Endothelial cell (in vitro differentiated cells): ENCODE measurements at regions not wholly inside any gene's neighbourhood (a gene's known extent, or its start where the extent isn't known, plus 50 kb on each side); places are given as distances from the start of the nearest gene placed in this dataset.
"Not testable (repeated sequence)": the region's sequence is repeated elsewhere in the genome, so short reads cannot be mapped to it uniquely, and the experiment has no call there.

Experiments
- DNase-seq: peaks from one replicate; pipeline ENCODE4 v3.0.0; 2021; ENCODE audit warnings: low spot score
- H3K27ac Mint-ChIP-seq: one replicate; pipeline ENCODE4 v1.8.0; 2021; ENCODE audit warnings: mixed read lengths, inconsistent platforms; ENCODE audit not compliant: unreplicated experiment
- H3K27me3 Mint-ChIP-seq: one replicate; pipeline ENCODE4 v1.8.0; 2021; ENCODE audit warnings: mild to moderate bottlenecking, moderate library complexity, mixed read lengths, inconsistent platforms; ENCODE audit not compliant: unreplicated experiment
- H3K36me3 Mint-ChIP-seq: one replicate; pipeline ENCODE4 v1.8.0; 2021; ENCODE audit warnings: mild to moderate bottlenecking, low read depth, mixed read lengths, inconsistent platforms; ENCODE audit not compliant: unreplicated experiment
- H3K4me1 Mint-ChIP-seq: one replicate; pipeline ENCODE4 v1.8.0; 2021; ENCODE audit warnings: mild to moderate bottlenecking, mixed read lengths, inconsistent platforms; ENCODE audit not compliant: unreplicated experiment
- H3K4me3 Mint-ChIP-seq: one replicate; pipeline ENCODE4 v1.8.0; 2021; ENCODE audit warnings: mild to moderate bottlenecking, mixed read lengths, inconsistent platforms; ENCODE audit not compliant: unreplicated experiment
- H3K9me3 Mint-ChIP-seq: one replicate; pipeline ENCODE4 v1.8.0; 2021; ENCODE audit warnings: mixed read lengths, inconsistent platforms; ENCODE audit not compliant: unreplicated experiment
- TF ChIP-seq, protein P1 (sequence below): fragments of 200-600 bp; sonication (generic); IDR thresholded peaks from one replicate; pipeline ENCODE4 v1.5.0; 2021; ENCODE audit warnings: antibody characterized with exemption; ENCODE audit not compliant: unreplicated experiment

- H3K36me3 Mint-ChIP-seq = no peaks in the 10 kb centered on the region
- TF ChIP-seq, protein P1, sequence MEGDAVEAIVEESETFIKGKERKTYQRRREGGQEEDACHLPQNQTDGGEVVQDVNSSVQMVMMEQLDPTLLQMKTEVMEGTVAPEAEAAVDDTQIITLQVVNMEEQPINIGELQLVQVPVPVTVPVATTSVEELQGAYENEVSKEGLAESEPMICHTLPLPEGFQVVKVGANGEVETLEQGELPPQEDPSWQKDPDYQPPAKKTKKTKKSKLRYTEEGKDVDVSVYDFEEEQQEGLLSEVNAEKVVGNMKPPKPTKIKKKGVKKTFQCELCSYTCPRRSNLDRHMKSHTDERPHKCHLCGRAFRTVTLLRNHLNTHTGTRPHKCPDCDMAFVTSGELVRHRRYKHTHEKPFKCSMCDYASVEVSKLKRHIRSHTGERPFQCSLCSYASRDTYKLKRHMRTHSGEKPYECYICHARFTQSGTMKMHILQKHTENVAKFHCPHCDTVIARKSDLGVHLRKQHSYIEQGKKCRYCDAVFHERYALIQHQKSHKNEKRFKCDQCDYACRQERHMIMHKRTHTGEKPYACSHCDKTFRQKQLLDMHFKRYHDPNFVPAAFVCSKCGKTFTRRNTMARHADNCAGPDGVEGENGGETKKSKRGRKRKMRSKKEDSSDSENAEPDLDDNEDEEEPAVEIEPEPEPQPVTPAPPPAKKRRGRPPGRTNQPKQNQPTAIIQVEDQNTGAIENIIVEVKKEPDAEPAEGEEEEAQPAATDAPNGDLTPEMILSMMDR = no peak
- H3K27ac Mint-ChIP-seq = no peak overlapping the region
- H3K9me3 Mint-ChIP-seq = no peaks in the 10 kb centered on the region
- no peaks in the 10 kb centered on the region for H3K4me1 Mint-ChIP-seq
- no peaks in the 10 kb centered on the region for H3K27me3 Mint-ChIP-seq
- no peak for DNase-seq
- no peak overlapping the region for H3K4me3 Mint-ChIP-seq
Observed at GRCh38 chr6:81262656-81263055, 489.8 kb downstream of the TENT5A start.

DNA sequence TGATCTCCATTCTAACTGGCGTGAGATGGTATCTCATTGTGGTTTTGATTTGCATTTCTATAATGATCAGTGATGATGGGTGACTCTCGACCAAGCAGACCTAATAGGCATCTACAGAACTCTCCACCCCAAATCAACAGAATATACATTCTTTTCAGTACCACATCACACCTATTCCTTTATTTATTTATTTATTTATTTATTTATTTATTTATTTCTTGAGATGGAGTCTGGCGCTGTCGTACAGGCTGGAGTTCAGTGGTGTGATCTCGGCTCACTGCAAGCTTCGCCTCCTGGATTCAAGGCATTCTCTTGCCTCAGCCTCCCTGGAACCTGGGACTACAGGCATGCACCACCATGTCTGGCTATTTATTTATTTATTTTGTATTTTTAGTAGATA, 496.3 kb downstream of the TENT5A start:
- H3K4me1 Mint-ChIP-seq, H3K27me3 Mint-ChIP-seq, H3K4me3 Mint-ChIP-seq, DNase-seq, H3K9me3 Mint-ChIP-seq, H3K27ac Mint-ChIP-seq, H3K36me3 Mint-ChIP-seq: not testable (repeated sequence)

GRCh38 chr6:81253821-81254220, 498.7 kb downstream of the TENT5A start:
- TF ChIP-seq, protein P1 = no peak
- no peaks in the 10 kb centered on the region for H3K27me3 Mint-ChIP-seq
- no peak for DNase-seq
- H3K9me3 Mint-ChIP-seq = no peaks in the 10 kb centered on the region
- no peak overlapping the region for H3K27ac Mint-ChIP-seq
- H3K4me1 Mint-ChIP-seq = no peaks in the 10 kb centered on the region
- no peaks in the 10 kb centered on the region for H3K36me3 Mint-ChIP-seq
- H3K4me3 Mint-ChIP-seq = no peak overlapping the region

DNA sequence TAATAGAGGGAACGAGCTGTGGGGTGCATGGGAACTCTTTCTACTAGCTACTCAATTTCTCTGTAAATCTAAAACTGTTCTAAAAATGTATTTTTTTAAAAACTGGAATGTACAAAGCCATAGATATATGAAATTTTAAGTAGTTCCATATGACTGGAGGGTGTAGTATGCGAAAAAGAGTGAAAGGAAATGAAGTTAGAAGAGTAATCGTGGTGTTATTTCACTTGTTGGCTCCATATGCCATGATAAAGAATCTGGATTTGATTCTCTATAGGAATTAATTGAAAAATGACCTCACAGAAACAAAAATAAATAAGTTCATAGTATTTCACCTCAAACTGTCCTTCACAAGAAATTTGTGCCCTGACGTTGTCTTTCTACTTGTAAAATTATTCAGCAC, 500.2 kb downstream of the TENT5A start:
- Mint-ChIP-seq H3K27me3 (no peaks in the 10 kb centered on the region), H3K4me3 (no peak overlapping the region)
- TF ChIP-seq, protein P1 = no peak

DNA sequence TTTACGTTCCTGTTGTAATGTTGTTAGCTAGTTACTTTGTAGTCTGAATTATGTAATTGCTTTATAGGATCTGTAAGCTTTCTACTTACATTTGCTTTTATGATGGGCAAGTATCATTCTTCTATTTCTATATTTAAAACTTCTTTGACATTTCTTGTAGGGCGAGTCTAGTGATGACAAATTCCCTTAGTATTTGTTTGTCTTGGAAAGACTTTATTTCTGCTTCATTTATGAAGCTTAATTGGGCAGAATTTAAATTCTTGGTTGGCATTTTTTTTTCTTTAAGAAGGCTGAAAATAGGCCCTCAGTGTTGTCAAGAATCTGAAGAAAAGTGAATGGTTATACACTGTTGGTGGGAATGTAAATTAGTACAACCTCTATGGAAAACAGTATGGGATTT, 506.3 kb downstream of the TENT5A start:
- Mint-ChIP-seq H3K9me3 (no peaks in the 10 kb centered on the region), H3K27me3 (no peaks in the 10 kb centered on the region), H3K4me1 (no peaks in the 10 kb centered on the region), H3K36me3 (no peaks in the 10 kb centered on the region), H3K27ac (no peak overlapping the region), H3K4me3 (no peak overlapping the region)
- TF ChIP-seq, protein P1 = no peak
- no peak for DNase-seq

More for the DNA sequence above, 500.2 kb downstream of the TENT5A start:
- no peaks in the 10 kb centered on the region for H3K36me3 Mint-ChIP-seq
- no peaks in the 10 kb centered on the region for H3K9me3 Mint-ChIP-seq
- H3K27ac Mint-ChIP-seq = no peak overlapping the region
- no peak for DNase-seq
- H3K4me1 Mint-ChIP-seq = no peaks in the 10 kb centered on the region

DNA sequence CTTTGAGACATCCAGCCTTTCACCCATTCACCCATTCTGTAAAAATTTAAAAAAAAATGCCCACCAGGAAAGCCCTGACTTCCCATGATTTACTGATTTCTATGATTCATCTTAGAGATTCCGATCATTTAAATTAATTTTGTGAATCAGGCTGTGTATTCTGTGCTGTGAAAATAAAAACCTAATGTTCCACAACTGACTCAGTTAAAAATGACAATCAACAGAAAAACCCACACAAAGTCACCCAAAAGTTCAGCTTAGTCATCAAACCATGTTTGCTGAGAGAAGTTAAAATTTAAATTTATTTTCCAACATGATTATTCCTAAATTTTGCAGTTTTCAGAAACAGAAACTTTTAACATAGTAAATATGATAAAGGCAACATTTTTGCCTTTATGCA, 509.9 kb downstream of the TENT5A start:
- no peaks in the 10 kb centered on the region for H3K36me3 Mint-ChIP-seq
- TF ChIP-seq, protein P1 = no peak
- H3K4me3 Mint-ChIP-seq = no peak overlapping the region
- no peak for DNase-seq
- no peak overlapping the region for H3K27ac Mint-ChIP-seq
- no peaks in the 10 kb centered on the region for H3K4me1 Mint-ChIP-seq
- no peaks in the 10 kb centered on the region for H3K9me3 Mint-ChIP-seq
- H3K27me3 Mint-ChIP-seq = no peaks in the 10 kb centered on the region
